Tibial artery (tissue), 4 donors: ENCODE measurements at regions not wholly inside any gene's neighbourhood (a gene's known extent, or its start where the extent isn't known, plus 50 kb on each side); places are given as distances from the start of the nearest gene placed in this dataset.

Experiments
- DNase-seq, 2 donors: peaks; one replicate each; pipeline ENCODE4 v3.0.0-alpha.2; 2019
- H3K27ac ChIP-seq, 2 donors: fragments of 200-600 bp; sonication (generic) in 1 of 2; 1 replicate in 1 of 2; 2 replicates in 1 of 2; pipeline ENCODE4 v1.5.1; 2018 to 2019; ENCODE audit warnings: mild to moderate bottlenecking in 1 of 2
- H3K27me3 ChIP-seq, 2 donors: fragments of 200-600 bp; sonication (generic) in 1 of 2; one replicate each; pipeline versions ENCODE4 v1.5.1 to v1.6.0; 2016 to 2019
- H3K36me3 ChIP-seq, 3 donors: fragments of 200-600 bp; sonication (generic) in 2 of 3; one replicate each; pipeline ENCODE4 v1.5.1; 2016 to 2019; ENCODE audit warnings: mild to moderate bottlenecking in 2 of 3
- H3K4me1 ChIP-seq, 4 donors: fragments of 200-600 bp; sonication (generic) in 2 of 4; 1 replicate in 3 of 4; 2 replicates in 1 of 4; pipeline ENCODE4 v1.5.1; 2016 to 2019
- H3K4me3 ChIP-seq, 2 donors: fragments of 200-600 bp; sonication (generic) in 1 of 2; 1 replicate in 1 of 2; 2 replicates in 1 of 2; pipeline ENCODE4 v1.5.1; 2018 to 2019; ENCODE audit warnings: mild to moderate bottlenecking in 2 of 2
- H3K9me3 ChIP-seq, 3 donors: fragments of 200-600 bp; sonication (generic) in 1 of 3; one replicate each; pipeline ENCODE4 v1.5.1; 2016 to 2019
- intact Hi-C: fragments of 100-400 bp; cut with DNase I; formaldehyde crosslinking; loops from one replicate; pipeline ENCODE4 v1.15.0; 2023; ENCODE audit warnings: low total_unique reads
- TF ChIP-seq, protein P1 (sequence below), 2 experiments: fragments of 200-600 bp in 1 of 2; fragments of 450-650 bp in 1 of 2; IDR thresholded peaks; one replicate each; pipeline ENCODE4 v1.5.1; 2017 to 2019; ENCODE audit warnings: antibody characterized with exemption in 2 of 2, mild to moderate bottlenecking in 1 of 2, moderate library complexity in 1 of 2

DNA sequence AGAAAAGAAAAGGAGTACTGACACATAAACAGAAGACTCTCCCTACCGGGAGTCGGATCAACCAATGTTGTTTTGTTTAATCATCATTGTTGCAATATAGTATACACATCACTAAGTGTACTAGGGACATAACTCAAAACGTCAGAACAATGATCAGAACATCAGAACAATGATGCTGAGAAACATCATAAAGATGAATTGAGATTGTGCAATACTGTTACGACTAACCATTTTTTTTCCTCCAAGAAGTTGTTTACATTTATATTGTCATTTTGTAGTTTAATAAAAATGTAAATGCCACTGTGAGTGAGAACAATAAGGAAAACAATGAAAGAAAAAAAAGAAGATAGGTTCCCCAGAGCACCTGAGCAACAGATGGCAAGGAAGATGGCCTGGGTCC, 663.1 kb upstream of the PCDH15 start:
- no peak for DNase-seq
- intact Hi-C loops, result no loop called here
- H3K4me3 ChIP-seq, result no peak overlapping the region
- H3K4me1 ChIP-seq, result no peaks in the 10 kb centered on the region
- no peaks in the 10 kb centered on the region for H3K36me3 ChIP-seq
- TF ChIP-seq, protein P1, sequence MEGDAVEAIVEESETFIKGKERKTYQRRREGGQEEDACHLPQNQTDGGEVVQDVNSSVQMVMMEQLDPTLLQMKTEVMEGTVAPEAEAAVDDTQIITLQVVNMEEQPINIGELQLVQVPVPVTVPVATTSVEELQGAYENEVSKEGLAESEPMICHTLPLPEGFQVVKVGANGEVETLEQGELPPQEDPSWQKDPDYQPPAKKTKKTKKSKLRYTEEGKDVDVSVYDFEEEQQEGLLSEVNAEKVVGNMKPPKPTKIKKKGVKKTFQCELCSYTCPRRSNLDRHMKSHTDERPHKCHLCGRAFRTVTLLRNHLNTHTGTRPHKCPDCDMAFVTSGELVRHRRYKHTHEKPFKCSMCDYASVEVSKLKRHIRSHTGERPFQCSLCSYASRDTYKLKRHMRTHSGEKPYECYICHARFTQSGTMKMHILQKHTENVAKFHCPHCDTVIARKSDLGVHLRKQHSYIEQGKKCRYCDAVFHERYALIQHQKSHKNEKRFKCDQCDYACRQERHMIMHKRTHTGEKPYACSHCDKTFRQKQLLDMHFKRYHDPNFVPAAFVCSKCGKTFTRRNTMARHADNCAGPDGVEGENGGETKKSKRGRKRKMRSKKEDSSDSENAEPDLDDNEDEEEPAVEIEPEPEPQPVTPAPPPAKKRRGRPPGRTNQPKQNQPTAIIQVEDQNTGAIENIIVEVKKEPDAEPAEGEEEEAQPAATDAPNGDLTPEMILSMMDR (IDR thresholded peaks at IDR 0.05), result no peak
- H3K27ac ChIP-seq, result no peak overlapping the region
- H3K9me3 ChIP-seq, result no peaks in the 10 kb centered on the region
- H3K27me3 ChIP-seq, result no peaks in the 10 kb centered on the region

DNA sequence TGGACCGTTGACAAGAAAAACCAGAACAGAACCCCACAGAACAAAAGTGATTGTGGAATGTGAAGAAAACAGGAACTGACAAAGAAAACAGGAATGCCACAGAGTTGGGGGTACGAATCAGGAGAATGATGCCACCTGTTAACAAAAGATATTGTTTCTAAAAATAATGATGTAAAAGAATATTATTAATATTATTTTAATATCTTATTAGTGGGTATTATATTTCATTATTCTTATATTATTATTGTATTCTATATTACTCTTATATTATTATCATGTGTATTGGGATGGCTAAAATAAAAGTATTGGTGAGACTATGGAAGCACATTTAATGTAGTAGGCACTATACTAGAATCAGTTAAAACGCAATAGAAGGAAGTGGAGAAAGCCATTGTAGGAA, 659.0 kb upstream of the PCDH15 start:
- Histone ChIP-seq H3K9me3 (no peaks in the 10 kb centered on the region), H3K36me3 (no peaks in the 10 kb centered on the region), H3K27ac (no peak overlapping the region), H3K27me3 (no peaks in the 10 kb centered on the region), H3K4me1 (no peaks in the 10 kb centered on the region), H3K4me3 (no peak overlapping the region)
- no peak for DNase-seq
- intact Hi-C loops, result no loop called here
- TF ChIP-seq, protein P1 (IDR thresholded peaks at IDR 0.05), result no peak

DNA sequence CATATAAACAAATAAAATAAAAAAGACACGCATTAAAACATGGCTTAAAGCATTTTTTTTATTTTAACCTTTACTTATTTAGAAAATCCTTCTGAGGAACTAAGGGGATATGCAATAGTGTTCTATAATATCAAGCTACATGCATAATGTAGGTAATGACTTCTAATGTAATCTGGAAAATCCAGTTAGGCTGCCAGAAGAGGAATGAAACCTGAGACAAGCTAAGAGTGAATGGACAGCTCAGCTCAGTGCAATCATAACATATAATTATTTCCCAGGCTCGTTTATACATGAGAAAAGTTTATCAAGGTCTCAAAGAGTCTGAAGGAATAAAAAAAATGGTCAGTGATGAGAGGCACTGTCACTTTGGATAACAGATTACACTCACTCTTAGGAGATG, 649.0 kb upstream of the PCDH15 start:
- Histone ChIP-seq H3K27ac (no peak overlapping the region), H3K9me3 (no peaks in the 10 kb centered on the region), H3K4me3 (no peak overlapping the region), H3K36me3 (no peaks in the 10 kb centered on the region), H3K4me1 (no peaks in the 10 kb centered on the region), H3K27me3 (no peaks in the 10 kb centered on the region)
- DNase-seq, result no peak
- TF ChIP-seq, protein P1 (IDR thresholded peaks at IDR 0.05), result no peak
- intact Hi-C loops, result no loop called here

DNA sequence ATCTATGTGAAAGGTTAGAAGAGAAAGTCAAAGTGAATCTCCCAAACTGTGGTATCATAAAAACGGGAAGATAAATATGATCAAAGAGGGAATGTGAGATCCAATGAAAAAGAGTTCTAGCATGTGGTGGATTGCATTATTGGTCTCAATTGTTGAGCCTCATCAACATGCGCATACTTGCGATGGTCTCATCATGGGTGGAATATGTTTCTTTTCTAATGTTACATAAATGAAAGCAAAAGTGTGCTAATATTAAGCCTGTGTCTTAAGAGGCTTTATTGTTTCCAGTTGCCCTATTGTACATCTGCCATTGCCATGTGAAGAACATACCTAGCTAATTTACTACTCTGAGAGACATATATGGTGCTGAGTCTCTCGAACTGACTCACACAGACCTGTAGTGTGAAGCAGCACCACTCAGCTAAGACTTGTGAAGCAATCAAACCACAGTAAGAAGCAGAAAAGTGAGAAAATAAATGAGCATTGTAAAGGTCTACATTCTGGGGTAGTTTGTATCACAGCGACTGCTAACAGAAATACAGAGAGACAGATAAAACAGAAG, 645.5 kb upstream of the PCDH15 start:
- TF ChIP-seq, protein P1 (IDR thresholded peaks at IDR 0.05), result no peak
- Histone ChIP-seq H3K9me3 (no peaks in the 10 kb centered on the region), H3K4me1 (no peaks in the 10 kb centered on the region), H3K4me3 (no peak overlapping the region), H3K27me3 (no peaks in the 10 kb centered on the region), H3K27ac (no peak overlapping the region), H3K36me3 (no peaks in the 10 kb centered on the region)
- intact Hi-C loops, result no loop called here
- no peak for DNase-seq

DNA sequence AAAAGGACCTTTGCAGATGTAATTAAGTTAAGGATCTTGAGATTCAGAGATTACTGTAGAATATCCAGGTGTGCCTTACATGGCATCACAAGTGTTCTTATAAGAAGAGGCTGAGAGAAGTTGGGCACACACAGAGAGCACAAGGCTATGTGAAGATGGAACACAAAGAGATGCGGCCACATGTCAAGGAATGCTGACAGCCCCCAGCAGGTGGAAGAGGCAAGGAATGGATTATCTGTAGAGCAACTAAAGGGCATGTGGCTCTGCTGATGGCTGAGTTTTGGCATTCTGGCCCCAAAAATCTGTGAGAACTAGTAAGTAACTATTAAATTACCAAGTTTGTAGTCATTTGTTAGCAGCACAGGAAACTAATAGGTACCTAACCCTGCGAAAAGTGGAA, 640.7 kb upstream of the PCDH15 start:
- Histone ChIP-seq H3K27me3 (no peaks in the 10 kb centered on the region), H3K9me3 (no peaks in the 10 kb centered on the region), H3K4me3 (no peak overlapping the region), H3K4me1 (no peaks in the 10 kb centered on the region), H3K36me3 (no peaks in the 10 kb centered on the region), H3K27ac (no peak overlapping the region)
- DNase-seq, result no peak
- intact Hi-C loops, result no loop called here
- TF ChIP-seq, protein P1 (IDR thresholded peaks at IDR 0.05), result no peak

DNA sequence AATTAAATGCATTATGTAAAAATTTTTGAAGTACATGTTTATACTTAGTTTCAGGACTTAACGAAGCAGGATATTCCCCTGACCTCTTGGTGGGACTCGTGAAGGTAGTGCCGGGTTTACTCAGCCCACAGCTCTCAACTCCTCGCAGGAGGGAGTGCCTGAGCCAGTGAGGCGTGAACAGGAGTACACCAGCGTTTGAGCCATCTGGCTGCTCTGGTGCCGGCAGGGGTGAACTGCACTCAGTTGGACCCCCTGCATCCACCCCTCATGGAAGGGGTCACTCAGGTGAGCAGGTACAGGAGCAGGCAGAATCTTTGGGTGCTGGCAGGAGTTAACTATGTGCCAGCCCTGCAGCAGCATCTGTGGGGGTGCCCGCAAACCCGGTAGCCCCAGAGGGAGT, 625.1 kb upstream of the PCDH15 start:
- Histone ChIP-seq H3K27ac (no peak overlapping the region), H3K36me3 (no peaks in the 10 kb centered on the region), H3K9me3 (no peaks in the 10 kb centered on the region), H3K4me3 (no peak overlapping the region), H3K27me3 (no peaks in the 10 kb centered on the region), H3K4me1 (no peaks in the 10 kb centered on the region)
- TF ChIP-seq, protein P1 (IDR thresholded peaks at IDR 0.05), result no peak
- intact Hi-C loops, result no loop called here
- no peak for DNase-seq
